ENCODE measurements at regions not wholly inside any gene's neighbourhood (a gene's known extent, or its start where the extent isn't known, plus 50 kb on each side); places are given as distances from the start of the nearest gene placed in this dataset.

GRCh38 chr16:27706866-27707685 is 157.1 kb downstream of the KATNIP start:
- DNase-seq: peak in 2 of 10 donors; percentile 5 to 20
- intact Hi-C loops (cut with DNase I): no loop called here

- DNase-seq: no peak
- intact Hi-C loops (cut with DNase I): no loop called here
Measured at GRCh38 chr16:27708651-27709050, 158.7 kb downstream of the KATNIP start.

- intact Hi-C loops (cut with DNase I): no loop called here
- DNase-seq: peak in 5 of 10 donors; percentile 30 to 89 (median 60)
Measured at GRCh38 chr16:27712251-27712711, 162.3 kb downstream of the KATNIP start.

- peak in 1 of 10 donors; percentile 5 for DNase-seq
- intact Hi-C loops (cut with DNase I): no loop called here
Measured at GRCh38 chr16:27717726-27718125, 167.8 kb downstream of the KATNIP start.

GRCh38 chr16:27718201-27719105 is 168.5 kb downstream of the KATNIP start:
- intact Hi-C loops (cut with DNase I): no loop called here
- peak; percentile 52 to 98 (median 86) for DNase-seq

GRCh38 chr16:27719106-27719445 is 169.1 kb downstream of the KATNIP start:
- DNase-seq: no peak
- intact Hi-C loops (cut with DNase I): no loop called here

GRCh38 chr16:27720731-27721530 is 171.0 kb downstream of the KATNIP start:
- intact Hi-C loops (cut with DNase I): loop anchor here (5.0 kb wide), 1 partner anchor 56 kb away; no protein-coding TSS in a partner anchor
- DNase-seq: peak in 6 of 10 donors; percentile 42 to 88 (median 51)

GRCh38 chr16:27721531-27722181 is 171.7 kb downstream of the KATNIP start:
- intact Hi-C loops (cut with DNase I): loop anchor here (5.0 kb wide), 1 partner anchor 56 kb away; no protein-coding TSS in a partner anchor

GRCh38 chr16:27722207-27722606 is 172.3 kb downstream of the KATNIP start:
- DNase-seq: peak in 1 of 10 donors; percentile 16
- intact Hi-C loops (cut with DNase I): loop anchor here (5.0 kb wide), 1 partner anchor 55 kb away; no protein-coding TSS in a partner anchor

More at GRCh38 chr16:27721531-27722181, 171.7 kb downstream of the KATNIP start:
- DNase-seq: peak in 2 of 10 donors; percentile 18 to 82

GRCh38 chr16:27722892-27723450 is 173.0 kb downstream of the KATNIP start:
- intact Hi-C loops (cut with DNase I): loop anchor here (5.0 kb wide), 1 partner anchor 54 kb away; no protein-coding TSS in a partner anchor
- peak in 2 of 10 donors; percentile 29 to 61 for DNase-seq

- peak in 3 of 10 donors; percentile 46 to 83 (median 70) for DNase-seq
- intact Hi-C loops (cut with DNase I): loop anchor here (5.0 kb wide), 1 partner anchor 53 kb away; no protein-coding TSS in a partner anchor
Measured at GRCh38 chr16:27723711-27724481, 174.0 kb downstream of the KATNIP start.

- intact Hi-C loops (cut with DNase I): loop anchor here (5.0 kb wide), 1 partner anchor 53 kb away; no protein-coding TSS in a partner anchor
Measured at GRCh38 chr16:27724482-27725235, 174.7 kb downstream of the KATNIP start.

GRCh38 chr16:27725236-27726000 is 175.5 kb downstream of the KATNIP start:
- intact Hi-C loops (cut with DNase I): no loop called here

More at GRCh38 chr16:27724482-27725235, 174.7 kb downstream of the KATNIP start:
- DNase-seq: peak in 6 of 10 donors; percentile 39 to 87 (median 57)

GRCh38 chr16:27726621-27727261 is 176.8 kb downstream of the KATNIP start:
- DNase-seq: peak in 1 of 10 donors; percentile 68

More at GRCh38 chr16:27725236-27726000, 175.5 kb downstream of the KATNIP start:
- DNase-seq: peak in 3 of 10 donors; percentile 57 to 82 (median 63)

GRCh38 chr16:27727941-27728340 is 178.0 kb downstream of the KATNIP start:
- intact Hi-C loops (cut with DNase I): no loop called here
- DNase-seq: peak in 1 of 10 donors; percentile 34

More at GRCh38 chr16:27726621-27727261, 176.8 kb downstream of the KATNIP start:
- intact Hi-C loops (cut with DNase I): no loop called here

GRCh38 chr16:27728691-27729090 is 178.7 kb downstream of the KATNIP start:
- DNase-seq: peak in 3 of 10 donors; percentile 52 to 91 (median 60)
- intact Hi-C loops (cut with DNase I): no loop called here

Measured in posterior cingulate gyrus (tissue), 11 donors.